Duodenal mucosa (tissue), 2 donors: ENCODE measurements at regions not wholly inside any gene's neighbourhood (a gene's known extent, or its start where the extent isn't known, plus 50 kb on each side); places are given as distances from the start of the nearest gene placed in this dataset.

Experiments used
- H3K27ac ChIP-seq: one replicate; pipeline ENCODE4 v1.7.0; 2013; ENCODE audit warnings: low read depth, low read length
- H3K27me3 ChIP-seq, 2 donors: one replicate each; pipeline ENCODE4 v1.7.0; 2013; ENCODE audit warnings: low read length in 2 of 2, control low read depth in 1 of 2; ENCODE audit not compliant: insufficient read depth in 2 of 2, control insufficient read depth in 1 of 2
- H3K36me3 ChIP-seq, 2 donors: one replicate each; pipeline ENCODE4 v1.7.0; 2013; ENCODE audit warnings: low read length in 2 of 2, control low read depth in 1 of 2; ENCODE audit not compliant: insufficient read depth in 2 of 2, control insufficient read depth in 1 of 2
- H3K4me1 ChIP-seq, 2 donors: one replicate each; pipeline ENCODE4 v1.7.0; 2013; ENCODE audit warnings: low read length in 2 of 2, control low read depth in 1 of 2; ENCODE audit not compliant: insufficient read depth in 2 of 2, control insufficient read depth in 1 of 2
- H3K4me3 ChIP-seq, 2 donors: one replicate each; pipeline ENCODE4 v1.7.0; 2013; ENCODE audit warnings: low read length in 2 of 2, low read depth in 1 of 2
- H3K9ac ChIP-seq, 2 donors: one replicate each; pipeline ENCODE4 v1.7.0; 2013; ENCODE audit warnings: low read length in 2 of 2, low read depth in 1 of 2
- H3K9me3 ChIP-seq, 2 donors: one replicate each; pipeline ENCODE4 v1.7.0; 2013; ENCODE audit warnings: low read length in 2 of 2, control low read depth in 1 of 2; ENCODE audit not compliant: control insufficient read depth in 1 of 2

GRCh38 chr2:219766658-219767057, 139.2 kb downstream of the SLC4A3 start:
- H3K27me3 ChIP-seq = no peaks in the 10 kb centered on the region
- no peaks in the 10 kb centered on the region for H3K36me3 ChIP-seq
- H3K27ac ChIP-seq = no peak overlapping the region
- H3K9ac ChIP-seq = no peak overlapping the region
- no peak overlapping the region for H3K4me3 ChIP-seq
- H3K4me1 ChIP-seq = no peaks in the 10 kb centered on the region
- H3K9me3 ChIP-seq = no peaks in the 10 kb centered on the region

- no peaks in the 10 kb centered on the region for H3K27me3 ChIP-seq
Observed at GRCh38 chr2:219769090-219769910, 141.9 kb downstream of the SLC4A3 start.

GRCh38 chr2:219772103-219772635, 144.7 kb downstream of the SLC4A3 start:
- H3K9me3 ChIP-seq = no peaks in the 10 kb centered on the region
- H3K4me1 ChIP-seq = no peaks in the 10 kb centered on the region
- H3K27me3 ChIP-seq = no peaks in the 10 kb centered on the region
- H3K27ac ChIP-seq = no peak overlapping the region
- no peak overlapping the region for H3K4me3 ChIP-seq
- no peak overlapping the region for H3K9ac ChIP-seq
- no peaks in the 10 kb centered on the region for H3K36me3 ChIP-seq

More at GRCh38 chr2:219769090-219769910, 141.9 kb downstream of the SLC4A3 start:
- no peak overlapping the region for H3K4me3 ChIP-seq
- no peak overlapping the region for H3K27ac ChIP-seq
- no peak overlapping the region for H3K9ac ChIP-seq
- H3K36me3 ChIP-seq = no peaks in the 10 kb centered on the region
- H3K9me3 ChIP-seq = no peaks in the 10 kb centered on the region
- H3K4me1 ChIP-seq = no peaks in the 10 kb centered on the region

DNA sequence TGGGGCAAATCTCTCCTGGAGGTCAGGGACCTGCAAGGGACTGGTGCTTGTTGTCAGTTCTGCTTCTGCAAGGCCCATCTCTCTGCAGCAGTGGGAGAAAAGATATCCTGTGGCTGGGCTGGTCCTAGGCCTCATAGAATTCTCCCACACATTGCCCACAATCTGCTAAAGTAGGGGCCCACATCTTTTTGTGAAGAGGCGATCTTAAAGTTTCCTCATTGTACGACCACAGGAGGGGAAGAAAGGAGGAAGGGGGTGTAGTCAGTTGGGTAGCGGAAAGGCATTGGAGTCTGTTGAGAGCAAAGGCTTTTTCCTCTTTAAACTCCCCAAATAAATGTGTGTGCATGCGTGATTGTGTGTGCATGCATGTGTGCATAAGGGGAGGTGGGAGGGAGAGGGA, 145.3 kb downstream of the SLC4A3 start:
- no peaks in the 10 kb centered on the region for H3K36me3 ChIP-seq
- no peak overlapping the region for H3K4me3 ChIP-seq
- H3K27ac ChIP-seq = no peak overlapping the region
- H3K9me3 ChIP-seq = no peaks in the 10 kb centered on the region
- no peaks in the 10 kb centered on the region for H3K27me3 ChIP-seq
- no peak overlapping the region for H3K9ac ChIP-seq
- no peaks in the 10 kb centered on the region for H3K4me1 ChIP-seq

DNA sequence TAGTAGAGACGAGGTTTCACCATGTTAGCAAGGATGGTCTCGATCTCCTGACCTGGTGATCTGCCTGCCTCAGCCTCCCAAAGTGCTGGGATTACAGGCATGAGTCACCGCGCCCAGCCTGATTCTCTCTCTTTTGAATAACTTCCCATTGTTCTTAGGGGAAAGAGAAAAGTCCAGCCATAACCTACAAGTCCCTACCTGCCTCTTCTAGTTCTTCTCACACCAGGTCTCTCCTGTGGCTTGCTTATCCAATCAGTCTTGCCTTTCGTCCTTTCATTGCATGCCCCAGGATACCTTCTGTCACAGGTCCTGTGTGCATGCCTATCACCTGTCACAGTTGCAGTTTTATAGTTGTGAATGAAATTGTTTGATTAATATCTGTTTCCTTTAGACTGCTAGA, 148.1 kb downstream of the SLC4A3 start:
- Histone ChIP-seq H3K9ac (no peak overlapping the region), H3K27me3 (no peaks in the 10 kb centered on the region), H3K36me3 (no peaks in the 10 kb centered on the region), H3K9me3 (no peaks in the 10 kb centered on the region), H3K4me3 (no peak overlapping the region), H3K27ac (no peak overlapping the region), H3K4me1 (no peaks in the 10 kb centered on the region)

GRCh38 chr2:219777388-219777787, 150.0 kb downstream of the SLC4A3 start:
- Histone ChIP-seq H3K36me3 (no peaks in the 10 kb centered on the region), H3K27ac (no peak overlapping the region), H3K27me3 (no peaks in the 10 kb centered on the region), H3K4me1 (no peaks in the 10 kb centered on the region), H3K9ac (no peak overlapping the region), H3K9me3 (no peaks in the 10 kb centered on the region), H3K4me3 (no peak overlapping the region)

GRCh38 chr2:219778189-219778588, 150.8 kb downstream of the SLC4A3 start:
- H3K4me3 ChIP-seq = no peak overlapping the region
- H3K9me3 ChIP-seq = no peaks in the 10 kb centered on the region
- no peak overlapping the region for H3K9ac ChIP-seq
- no peaks in the 10 kb centered on the region for H3K4me1 ChIP-seq
- no peaks in the 10 kb centered on the region for H3K36me3 ChIP-seq
- H3K27me3 ChIP-seq = no peaks in the 10 kb centered on the region
- H3K27ac ChIP-seq = no peak overlapping the region

DNA sequence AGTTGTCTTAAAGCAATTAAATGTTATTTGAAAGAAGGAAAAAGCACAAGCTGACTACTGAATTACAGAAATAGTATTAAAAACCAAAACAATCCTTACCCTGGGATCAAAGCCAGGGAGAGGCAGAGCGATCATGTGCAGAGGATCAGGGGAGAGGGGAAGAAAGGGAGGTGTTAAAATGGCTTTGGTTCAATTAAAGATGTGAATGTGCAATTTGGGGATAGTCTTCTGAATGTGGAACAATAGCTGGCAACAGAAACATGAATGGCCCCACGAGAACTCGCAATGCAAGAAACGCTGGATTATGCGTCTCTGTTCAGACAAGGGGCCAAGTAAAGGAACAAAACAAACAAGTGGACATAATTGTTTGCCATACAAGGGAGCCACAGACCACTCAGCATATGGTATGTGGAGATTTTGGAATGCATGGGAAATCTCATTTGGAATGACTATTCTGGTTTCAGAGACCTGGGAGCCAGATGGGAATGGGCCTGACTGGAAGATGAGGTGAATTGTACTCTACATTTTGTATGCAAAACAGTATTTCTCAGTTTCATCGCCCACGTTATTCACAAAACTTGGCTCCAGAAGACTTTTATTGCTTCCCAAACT, 155.4 kb downstream of the SLC4A3 start:
- H3K4me3 ChIP-seq = no peak overlapping the region
- H3K36me3 ChIP-seq = no peaks in the 10 kb centered on the region
- H3K27me3 ChIP-seq = no peaks in the 10 kb centered on the region
- no peak overlapping the region for H3K27ac ChIP-seq
- no peaks in the 10 kb centered on the region for H3K4me1 ChIP-seq
- no peak overlapping the region for H3K9ac ChIP-seq
- H3K9me3 ChIP-seq = no peaks in the 10 kb centered on the region

- no peak overlapping the region for H3K4me3 ChIP-seq
- no peaks in the 10 kb centered on the region for H3K9me3 ChIP-seq
- no peaks in the 10 kb centered on the region for H3K4me1 ChIP-seq
- no peak overlapping the region for H3K9ac ChIP-seq
- no peaks in the 10 kb centered on the region for H3K36me3 ChIP-seq
- H3K27me3 ChIP-seq = no peaks in the 10 kb centered on the region
- H3K27ac ChIP-seq = no peak overlapping the region
Observed at GRCh38 chr2:219783359-219783975, 156.0 kb downstream of the SLC4A3 start.

DNA sequence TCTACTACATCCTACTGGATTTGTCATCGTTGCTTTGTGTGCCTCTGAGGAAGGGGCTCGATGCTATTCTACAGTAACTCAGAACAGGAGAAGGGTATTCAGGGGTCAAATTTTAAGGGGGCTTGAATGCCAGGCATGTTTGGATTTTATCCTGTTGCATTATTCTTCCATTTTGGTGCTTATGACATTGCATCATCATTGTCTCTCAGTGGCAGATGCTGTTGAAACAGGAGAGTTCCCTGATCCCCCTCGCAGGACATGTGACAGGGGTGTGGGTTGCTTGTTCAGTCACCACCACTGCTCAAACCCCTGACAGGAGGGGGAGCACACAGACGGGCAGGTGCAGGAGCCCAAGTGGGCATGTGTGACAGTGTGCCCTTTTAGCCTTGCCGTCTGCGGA, 156.7 kb downstream of the SLC4A3 start:
- Histone ChIP-seq H3K4me3 (no peak overlapping the region), H3K9ac (no peak overlapping the region), H3K4me1 (no peaks in the 10 kb centered on the region), H3K36me3 (no peaks in the 10 kb centered on the region), H3K27ac (no peak overlapping the region), H3K27me3 (no peaks in the 10 kb centered on the region), H3K9me3 (no peaks in the 10 kb centered on the region)
